Activated CD4-positive, alpha-beta T cell treated with anti-CD3 and anti-CD28 coated beads for 1 hour (primary cell): ENCODE measurements at regions not wholly inside any gene's neighbourhood (a gene's known extent, or its start where the extent isn't known, plus 50 kb on each side); places are given as distances from the start of the nearest gene placed in this dataset.
A peak's percentile ranks its signal among the peaks of the same experiment; 100 is the strongest.
"Not testable (repeated sequence)": the region's sequence is repeated elsewhere in the genome, so short reads cannot be mapped to it uniquely, and the experiment has no call there.

ENCODE experiments used
- DNase-seq: peaks from one replicate; pipeline ENCODE4 v3.0.0-alpha.2; 2020

- no peak for DNase-seq
These were observed 65.3 kb upstream of the PTGDR start for GRCh38 chr14:52202151-52202550.

GRCh38 chr14:52190337-52190931, 77.1 kb upstream of the PTGDR start:
- DNase-seq = no peak

DNA sequence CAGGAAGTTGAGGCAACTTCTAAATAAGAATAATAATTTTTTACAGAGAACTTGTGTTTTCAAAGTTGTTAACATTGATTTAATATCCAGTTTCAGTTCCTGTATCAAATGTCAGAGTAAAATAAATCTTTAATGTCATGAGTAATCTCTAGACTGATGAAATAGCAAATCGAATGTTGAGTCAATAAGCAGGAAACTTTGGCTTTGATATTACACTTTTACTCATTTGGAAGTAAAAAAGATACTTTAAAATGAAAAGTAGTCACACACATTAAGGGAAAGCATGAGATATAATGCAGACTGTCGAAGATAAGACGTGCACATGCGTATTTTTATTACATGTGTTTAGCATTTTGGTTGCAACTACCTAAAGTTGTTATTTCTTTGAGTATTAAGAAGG, 78.2 kb upstream of the PTGDR start:
- no peak for DNase-seq

DNA sequence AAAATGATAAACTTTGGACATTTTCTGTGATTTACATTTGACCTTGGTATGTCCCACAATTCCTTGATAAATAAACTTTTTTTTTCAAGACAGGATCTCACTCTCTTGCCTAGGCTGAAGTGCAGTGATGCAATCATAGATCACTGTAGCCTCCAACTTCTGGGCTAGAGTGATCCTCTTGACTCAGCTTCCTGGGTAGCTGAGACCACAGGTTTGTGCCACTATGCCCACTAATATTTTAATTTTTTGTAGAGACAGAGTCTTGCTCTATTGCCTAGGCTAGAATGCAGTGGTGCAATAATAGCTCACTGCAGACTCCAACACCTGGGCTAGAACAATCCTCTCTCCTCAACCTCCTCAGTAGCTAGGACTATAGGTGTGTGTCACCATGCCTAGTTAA, 79.1 kb upstream of the PTGDR start:
- no peak for DNase-seq

- no peak for DNase-seq
These were observed 82.3 kb upstream of the PTGDR start for GRCh38 chr14:52185178-52185577.

DNA sequence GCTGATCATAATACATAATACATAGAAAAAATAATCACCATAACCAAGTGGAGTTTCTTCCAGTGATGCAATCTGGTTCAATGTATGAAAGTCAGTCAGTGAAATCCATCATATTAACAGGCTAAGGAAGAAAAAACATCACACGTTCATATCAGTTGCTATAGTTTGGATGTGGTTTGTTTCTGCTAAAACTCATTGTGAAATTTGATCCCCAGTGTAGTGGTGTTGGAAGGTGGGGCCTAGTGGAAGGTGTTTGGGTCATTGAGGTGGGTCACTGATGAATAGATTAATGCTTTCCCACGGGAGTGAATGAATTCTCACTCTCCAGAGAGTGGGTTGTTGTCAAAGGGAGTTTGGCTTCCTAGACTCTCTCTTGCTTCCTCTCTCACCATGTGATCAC, 84.6 kb upstream of the PTGDR start:
- DNase-seq = no peak

DNA sequence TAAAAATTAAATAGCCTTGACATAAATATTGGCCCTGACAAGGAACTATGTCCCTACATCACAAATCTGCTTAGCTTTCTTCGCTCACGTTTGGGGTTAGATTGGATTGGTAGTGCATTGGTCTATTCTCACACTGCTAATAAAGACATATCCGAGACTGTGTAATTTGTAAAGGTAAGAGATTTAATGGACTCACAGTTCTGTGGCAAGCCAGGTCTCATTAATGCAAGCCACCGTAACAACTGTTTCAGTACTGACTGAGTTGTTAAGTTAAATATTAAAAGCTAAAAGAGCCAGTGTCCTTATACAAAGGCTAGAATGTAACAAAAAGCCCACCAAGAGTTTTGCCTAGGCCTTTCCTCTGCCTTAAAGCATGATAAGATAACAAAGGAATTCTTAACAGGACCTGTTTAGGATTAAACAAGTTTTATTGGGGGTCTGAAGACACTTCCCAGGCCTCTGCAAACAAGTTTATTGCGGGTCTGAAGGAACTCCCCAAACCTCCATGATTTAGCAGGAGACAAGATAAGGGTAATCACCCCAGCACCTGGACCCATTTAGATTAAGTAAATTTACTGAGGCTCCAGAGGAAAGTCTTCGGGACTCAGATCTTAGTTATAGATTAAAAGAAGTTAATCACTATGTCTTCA, 88.2 kb upstream of the PTGDR start:
- DNase-seq = no peak

- peak; percentile 9 for DNase-seq
These were observed 91.5 kb upstream of the PTGDR start for GRCh38 chr14:52175982-52176502.

- DNase-seq = not testable (repeated sequence)
These were observed 95.6 kb upstream of the PTGDR start for GRCh38 chr14:52171932-52172331.

GRCh38 chr14:52166822-52167221, 98.0 kb upstream of the NID2 start:
- DNase-seq = no peak

DNA sequence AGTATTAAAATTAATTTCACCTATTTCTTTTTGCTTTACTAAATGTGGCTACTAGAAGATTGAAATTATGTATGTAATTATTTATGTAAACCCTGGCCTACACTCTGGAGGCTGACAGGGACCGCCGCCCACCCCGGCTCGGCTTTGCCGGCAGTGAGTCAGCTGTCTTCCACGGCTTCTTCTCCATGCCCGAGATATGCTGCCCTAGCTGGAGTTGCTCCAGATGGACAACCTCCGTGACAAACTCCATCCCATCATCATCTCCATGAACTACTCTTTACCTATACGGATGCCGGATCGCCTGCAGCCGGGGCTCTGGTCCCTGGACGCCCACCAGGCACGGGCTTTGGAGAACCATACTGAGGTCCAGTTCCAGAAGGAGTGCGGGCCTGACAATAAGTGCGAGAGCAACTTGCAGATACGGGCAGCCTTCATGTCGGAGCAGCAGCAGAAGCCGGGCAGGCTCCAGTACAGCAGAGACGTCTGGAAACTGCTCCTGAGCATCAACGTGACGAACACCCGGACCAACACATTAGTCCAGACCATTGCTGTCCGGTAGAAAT, 86.9 kb upstream of the NID2 start:
- no peak for DNase-seq

GRCh38 chr14:52154992-52155650, 86.3 kb upstream of the NID2 start:
- no peak for DNase-seq

DNA sequence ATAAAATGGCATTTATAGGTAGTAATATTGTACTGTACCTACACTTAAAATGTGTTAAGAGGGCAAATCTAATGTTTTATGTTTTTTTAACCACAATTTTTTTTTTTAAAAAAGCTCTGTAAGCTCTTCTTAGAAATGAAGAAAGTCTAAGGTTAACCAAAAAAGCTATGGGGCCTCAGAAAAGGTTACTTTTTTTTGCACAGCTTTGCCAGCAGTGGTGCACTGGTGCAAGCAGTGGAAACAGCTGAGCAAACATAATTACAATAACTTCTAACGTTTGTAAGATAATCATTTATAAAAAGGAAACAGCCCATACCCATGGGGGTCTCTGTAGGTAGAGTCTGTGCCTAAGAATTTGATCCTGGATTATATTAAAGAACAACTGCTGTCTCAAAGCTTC, 85.1 kb upstream of the NID2 start:
- DNase-seq = no peak

DNA sequence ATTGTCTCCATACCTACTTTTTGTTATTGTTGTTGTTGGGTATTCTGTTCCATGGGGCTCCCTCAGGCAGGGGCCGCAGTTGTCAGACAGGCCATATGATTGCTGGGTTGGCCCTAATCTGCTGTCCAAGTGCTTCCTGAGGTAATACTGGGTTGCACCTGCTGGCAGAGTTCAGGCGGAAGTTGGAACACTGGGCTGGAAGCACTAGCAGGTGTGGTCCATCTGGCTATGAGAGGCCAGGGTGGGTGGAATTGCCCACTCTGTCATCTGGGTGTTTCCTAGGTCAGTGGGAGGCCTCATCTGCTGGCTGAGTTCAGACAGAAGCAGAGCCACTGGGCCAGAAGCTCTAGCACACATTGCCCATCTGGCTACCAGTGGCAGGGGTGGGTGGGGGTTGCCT, 81.3 kb upstream of the NID2 start:
- no peak for DNase-seq

- no peak for DNase-seq
These were observed 79.5 kb upstream of the NID2 start for GRCh38 chr14:52148371-52148770.

DNA sequence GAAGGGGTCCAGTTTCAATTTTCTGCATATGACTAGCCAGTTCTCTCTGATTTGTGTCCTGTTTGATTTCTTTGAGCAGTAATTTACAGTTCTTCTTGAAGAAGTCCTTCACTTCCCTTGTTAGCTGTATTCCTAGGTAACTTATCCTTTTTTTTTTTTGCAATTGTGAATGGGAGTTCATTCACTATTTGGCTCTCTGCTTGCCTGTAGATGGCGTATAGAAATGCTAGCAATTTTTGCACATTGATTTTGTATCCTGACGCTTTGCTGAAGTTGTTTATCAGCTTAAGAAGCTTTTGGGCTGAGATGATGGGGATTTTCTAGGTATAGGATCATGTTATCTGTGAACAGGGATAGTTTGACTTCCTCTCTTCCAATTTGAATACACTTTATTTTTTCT, 77.6 kb upstream of the NID2 start:
- DNase-seq = no peak

GRCh38 chr14:52144099-52144498, 75.2 kb upstream of the NID2 start:
- not testable (repeated sequence) for DNase-seq

GRCh38 chr14:52142504-52142903, 73.6 kb upstream of the NID2 start:
- DNase-seq = no peak

DNA sequence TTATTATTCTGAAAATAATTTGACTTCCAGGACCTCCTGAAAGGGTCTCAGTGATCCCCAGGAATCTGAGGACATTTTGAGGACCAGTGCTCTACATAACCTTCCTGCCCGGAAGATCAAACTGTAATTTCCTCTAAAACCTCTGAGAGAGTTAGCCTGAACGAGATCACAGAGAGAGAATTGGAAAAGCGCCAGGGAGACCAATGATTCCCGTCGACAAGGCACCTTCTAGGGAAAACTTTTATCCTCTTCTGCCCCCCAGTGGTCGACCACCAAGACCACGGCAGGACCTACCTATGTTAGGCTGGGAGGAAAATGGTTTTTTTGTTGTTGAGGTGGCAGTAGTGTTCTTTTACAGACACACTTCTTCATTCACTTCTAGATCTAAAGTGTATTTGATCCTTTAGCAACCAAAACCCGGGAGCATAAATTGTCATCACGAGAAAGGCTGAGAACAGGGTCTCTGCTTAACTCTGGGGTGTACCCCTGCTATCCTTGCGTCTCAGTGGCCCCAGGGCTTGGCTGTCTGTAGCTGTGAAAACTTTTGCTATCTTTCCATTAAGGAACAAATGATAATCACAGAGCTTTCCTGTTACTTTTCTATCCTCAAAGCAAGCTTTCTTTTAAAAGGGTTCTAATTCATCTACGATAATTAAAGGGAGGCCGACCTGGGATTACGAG, 62.9 kb upstream of the NID2 start:
- DNase-seq = no peak

GRCh38 chr14:52129721-52130120, 60.9 kb upstream of the NID2 start:
- no peak for DNase-seq

GRCh38 chr14:52125885-52126284, 57.0 kb upstream of the NID2 start:
- no peak for DNase-seq

GRCh38 chr14:52124791-52125684, 56.2 kb upstream of the NID2 start:
- DNase-seq = no peak
